GM12874 (cell line): ENCODE measurements at regions not wholly inside any gene's neighbourhood (a gene's known extent, or its start where the extent isn't known, plus 50 kb on each side); places are given as distances from the start of the nearest gene placed in this dataset.

ENCODE experiments used
- CTCF ChIP-seq: IDR thresholded peaks from 2 replicates; pipeline ENCODE4 v1.5.1; 2011; ENCODE audit warnings: low read depth, mild to moderate bottlenecking, control low read depth, low read length, moderate library complexity; ENCODE audit not compliant: insufficient read depth

- TF ChIP-seq CTCF = no peak
These were observed 147.1 kb downstream of the MPP7 start for GRCh38 chr10:28155726-28156125.

- TF ChIP-seq CTCF = no peak
These were observed 151.2 kb downstream of the MPP7 start for GRCh38 chr10:28151636-28152035.

GRCh38 chr10:28149746-28150145 lies 150.9 kb upstream of the ODAD2 start:
- TF ChIP-seq CTCF = no peak

- TF ChIP-seq CTCF = no peak
These were observed 148.8 kb upstream of the ODAD2 start for GRCh38 chr10:28147706-28148105.

- TF ChIP-seq CTCF = no peak
These were observed 140.3 kb upstream of the ODAD2 start for GRCh38 chr10:28139138-28139537.

GRCh38 chr10:28137907-28138880 lies 139.3 kb upstream of the ODAD2 start:
- no peak for TF ChIP-seq CTCF

GRCh38 chr10:28135258-28135657 lies 136.4 kb upstream of the ODAD2 start:
- TF ChIP-seq CTCF = no peak
